HUES64 (cell line): ENCODE measurements at regions not wholly inside any gene's neighbourhood (a gene's known extent, or its start where the extent isn't known, plus 50 kb on each side); places are given as distances from the start of the nearest gene placed in this dataset.

Source experiments
- H3K27ac ChIP-seq: 2 replicates; pipeline ENCODE4 v1.7.0; 2013; ENCODE audit warnings: low read depth, low read length, inconsistent platforms
- H3K27me3 ChIP-seq: 2 replicates; pipeline ENCODE4 v1.6.1; 2013; ENCODE audit warnings: mild to moderate bottlenecking, low read length; ENCODE audit not compliant: insufficient read depth
- H3K36me3 ChIP-seq: 2 replicates; pipeline ENCODE4 v1.6.1; 2013; ENCODE audit warnings: mild to moderate bottlenecking, low read length; ENCODE audit not compliant: insufficient read depth
- H3K4me1 ChIP-seq: 2 replicates; pipeline ENCODE4 v1.6.1; 2013; ENCODE audit warnings: mild to moderate bottlenecking, low read length, moderate library complexity; ENCODE audit not compliant: insufficient read depth
- H3K4me3 ChIP-seq: 2 replicates; pipeline ENCODE4 v1.5.1; 2013; ENCODE audit warnings: mild to moderate bottlenecking, low read length, moderate library complexity
- H3K9ac ChIP-seq: 2 replicates; pipeline ENCODE4 v1.6.1; 2013; ENCODE audit warnings: mild to moderate bottlenecking, low read depth, low read length
- H3K9me3 ChIP-seq: 2 replicates; pipeline ENCODE4 v1.6.1; 2013; ENCODE audit warnings: low read depth, low read length; ENCODE audit not compliant: insufficient read depth
- WGBS: fragments of 150-250, 120-280 bp; methylation state at CpG from one replicate; pipeline ENCODE4 v1.1.7; 2013; ENCODE audit warnings: missing lambda C conversion rate; 5-methylcytosine and 5-hydroxymethylcytosine counted together

DNA sequence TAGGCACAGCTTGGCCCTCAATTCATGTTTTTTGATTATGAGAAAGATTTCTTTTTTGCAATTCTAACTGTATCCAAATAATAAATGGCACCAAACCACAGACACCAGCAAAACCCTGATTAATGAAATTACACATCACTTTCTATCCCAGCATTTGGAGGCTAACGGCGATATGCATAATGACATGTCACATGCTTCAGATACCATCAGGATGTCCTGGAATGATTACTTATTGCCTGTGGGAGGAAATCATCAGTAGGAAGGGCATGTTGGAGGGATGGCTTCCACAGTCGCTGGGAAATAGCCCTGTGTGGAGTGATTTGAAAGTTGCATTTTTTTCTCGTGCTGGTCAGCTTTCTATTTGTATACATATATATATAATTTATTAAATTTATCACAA lies 121.7 kb downstream of the CMPK2 start:
- no peak overlapping the region for H3K4me3 ChIP-seq
- no peaks in the 10 kb centered on the region for H3K27me3 ChIP-seq
- no peak overlapping the region for H3K9ac ChIP-seq
- WGBS, result 98% methylated on average over 3 of the region's 4 CpGs
- no peaks in the 10 kb centered on the region for H3K4me1 ChIP-seq
- no peaks in the 10 kb centered on the region for H3K9me3 ChIP-seq
- H3K36me3 ChIP-seq, result no peaks in the 10 kb centered on the region
- no peak overlapping the region for H3K27ac ChIP-seq

DNA sequence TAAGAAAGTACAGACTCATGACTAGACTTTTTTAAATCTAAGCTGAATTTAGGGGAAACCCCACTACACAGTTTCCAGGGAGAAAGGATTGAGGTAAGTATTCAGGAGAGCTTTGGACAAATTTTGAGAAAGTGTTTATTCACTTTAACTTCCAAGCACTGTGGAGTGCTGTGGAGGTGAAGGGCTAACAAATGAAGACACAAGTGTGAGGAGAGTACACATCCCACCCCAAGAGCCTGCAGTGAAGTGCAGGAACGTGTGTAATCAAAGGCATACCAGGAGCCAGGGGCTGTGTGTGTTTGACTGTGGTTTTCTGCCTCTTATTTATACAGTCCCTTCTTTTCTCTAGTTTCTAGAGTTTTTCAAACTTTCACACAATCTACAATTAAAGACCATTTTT lies 118.3 kb downstream of the CMPK2 start:
- H3K27ac ChIP-seq, result no peak overlapping the region
- no peaks in the 10 kb centered on the region for H3K9me3 ChIP-seq
- H3K27me3 ChIP-seq, result no peaks in the 10 kb centered on the region
- no peak overlapping the region for H3K4me3 ChIP-seq
- WGBS, result 83% methylated on average over 1 of the region's 1 CpG
- H3K4me1 ChIP-seq, result peaks cover 11% of the 10 kb centered on the region; the same call in 1 of the 2 replicates
- no peak overlapping the region for H3K9ac ChIP-seq
- no peaks in the 10 kb centered on the region for H3K36me3 ChIP-seq

DNA sequence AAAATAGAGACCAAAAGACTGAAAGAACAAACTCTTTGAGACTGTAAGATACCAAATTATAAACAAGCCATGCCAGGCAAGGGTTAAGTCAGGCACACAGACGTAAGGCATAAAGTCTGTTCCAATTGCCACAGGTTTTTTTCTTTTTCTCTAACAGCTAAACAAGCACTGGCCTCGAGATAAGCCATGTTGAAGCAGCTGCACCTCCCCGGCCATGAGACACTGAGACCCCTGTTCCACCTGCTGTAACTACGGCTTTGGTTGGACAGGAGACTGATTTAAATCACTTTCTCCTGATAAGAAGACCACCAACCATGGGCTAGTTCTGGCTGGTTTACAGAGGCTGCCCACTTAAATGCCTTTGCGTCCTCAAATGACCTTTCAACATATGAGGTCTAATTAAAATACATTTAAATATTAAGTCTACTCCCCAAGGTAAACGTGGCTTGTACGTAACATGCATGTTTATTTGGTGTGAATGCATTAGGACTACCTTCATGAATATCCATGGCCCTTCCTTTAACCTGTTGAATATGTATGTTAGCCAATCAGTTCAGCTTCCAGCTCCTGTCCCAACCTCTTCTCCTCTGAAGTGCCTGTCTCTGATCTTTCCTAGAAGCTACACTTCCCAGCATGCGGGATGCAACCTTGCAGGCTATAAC lies 117.2 kb downstream of the CMPK2 start:
- 80% methylated on average over 7 of the region's 8 CpGs for WGBS
- no peak overlapping the region for H3K4me3 ChIP-seq
- H3K9me3 ChIP-seq, result no peaks in the 10 kb centered on the region
- no peaks in the 10 kb centered on the region for H3K27me3 ChIP-seq
- no peak overlapping the region for H3K27ac ChIP-seq
- H3K36me3 ChIP-seq, result no peaks in the 10 kb centered on the region
- peaks cover 11% of the 10 kb centered on the region; the same call in 1 of the 2 replicates for H3K4me1 ChIP-seq
- no peak overlapping the region for H3K9ac ChIP-seq

DNA sequence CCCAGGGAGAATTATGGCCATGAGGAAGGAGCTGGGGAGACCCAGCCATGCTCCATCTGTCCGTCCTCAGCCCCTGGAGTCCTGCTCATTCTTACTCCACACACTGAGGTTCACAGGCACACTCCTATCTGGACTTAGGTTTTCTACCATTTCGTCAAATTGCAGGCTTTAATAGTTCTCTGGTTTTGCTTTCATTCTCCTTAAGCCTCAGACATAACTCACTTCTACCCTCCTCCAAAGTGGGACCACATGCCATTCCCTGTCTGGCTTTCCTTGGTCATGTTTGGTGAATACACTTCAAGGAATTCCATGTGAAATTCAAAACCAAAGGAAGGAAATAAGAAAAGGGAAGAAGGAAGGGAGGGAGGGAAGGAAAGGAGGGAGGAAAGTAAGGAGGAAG lies 115.7 kb downstream of the CMPK2 start:
- WGBS, result 83% methylated on average over 2 of the region's 2 CpGs
- Histone ChIP-seq H3K4me1 (peaks cover 11% of the 10 kb centered on the region; the same call in 1 of the 2 replicates), H3K9ac (no peak overlapping the region), H3K4me3 (no peak overlapping the region), H3K36me3 (no peaks in the 10 kb centered on the region), H3K27me3 (no peaks in the 10 kb centered on the region), H3K9me3 (no peaks in the 10 kb centered on the region), H3K27ac (no peak overlapping the region)

DNA sequence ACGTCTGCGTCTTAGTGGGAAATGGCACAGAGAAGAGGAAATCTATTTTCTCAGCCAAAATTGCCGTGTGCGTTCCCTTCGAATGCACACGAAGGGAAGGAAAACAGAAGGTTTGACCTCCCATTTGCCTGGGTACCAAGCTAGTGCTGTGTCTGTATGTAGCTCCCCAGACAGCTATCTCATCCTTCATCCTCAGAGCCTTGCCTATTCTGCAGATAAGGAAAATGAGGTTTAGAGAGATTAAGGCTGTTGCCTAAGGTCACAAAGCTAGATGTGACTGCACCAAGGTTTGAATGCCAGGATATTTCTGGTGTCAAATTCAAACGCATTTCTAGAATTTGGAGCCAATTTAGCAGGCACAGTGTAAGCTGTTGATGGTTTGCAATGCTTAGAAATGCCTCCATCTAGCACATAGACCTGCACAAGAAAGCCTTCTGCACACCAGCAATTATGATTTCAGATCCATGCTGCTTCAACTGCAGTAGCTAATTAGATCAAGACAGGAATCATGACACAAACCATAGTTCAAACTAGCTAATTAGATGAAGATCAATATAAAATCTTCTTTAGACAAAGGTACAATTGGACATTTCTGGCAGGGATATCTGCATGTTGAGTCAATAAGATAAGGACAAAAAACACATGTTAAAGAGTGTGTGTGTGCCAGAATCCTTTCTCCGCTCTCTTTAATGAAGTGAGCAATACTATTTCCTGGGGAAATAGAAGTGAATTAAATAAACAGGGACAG lies 115.1 kb downstream of the CMPK2 start:
- Histone ChIP-seq H3K4me3 (no peak overlapping the region), H3K9me3 (no peaks in the 10 kb centered on the region), H3K27ac (no peak overlapping the region), H3K36me3 (no peaks in the 10 kb centered on the region), H3K27me3 (no peaks in the 10 kb centered on the region), H3K4me1 (peaks cover 11% of the 10 kb centered on the region; the same call in 1 of the 2 replicates), H3K9ac (no peak overlapping the region)
- 92% methylated on average over 8 of the region's 8 CpGs for WGBS

DNA sequence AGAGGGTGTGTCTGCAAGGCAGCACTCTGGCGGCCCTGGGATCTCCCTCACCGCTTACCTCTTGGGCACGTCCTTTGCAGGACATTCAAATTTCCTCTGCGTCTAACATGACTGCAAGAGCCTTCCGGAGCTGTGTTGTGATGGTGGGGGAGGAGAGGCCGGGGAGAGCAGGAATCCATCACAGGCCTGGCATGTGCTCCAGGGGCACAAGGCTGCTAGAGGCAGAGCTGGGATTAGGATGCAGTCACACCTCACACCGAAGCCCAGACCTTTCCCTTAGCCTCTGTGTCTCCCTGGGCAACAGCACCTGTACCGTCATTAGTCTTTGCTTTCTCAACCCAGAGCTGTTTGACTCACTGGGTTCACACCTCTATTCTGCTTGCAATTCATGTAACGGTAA lies 111.3 kb downstream of the CMPK2 start:
- Histone ChIP-seq H3K9me3 (no peaks in the 10 kb centered on the region), H3K36me3 (no peaks in the 10 kb centered on the region), H3K27me3 (no peaks in the 10 kb centered on the region), H3K4me1 (peaks cover 8% of the 10 kb centered on the region; the same call in 1 of the 2 replicates), H3K27ac (no peak overlapping the region), H3K4me3 (no peak overlapping the region), H3K9ac (no peak overlapping the region)
- 87% methylated on average over 9 of the region's 9 CpGs for WGBS

DNA sequence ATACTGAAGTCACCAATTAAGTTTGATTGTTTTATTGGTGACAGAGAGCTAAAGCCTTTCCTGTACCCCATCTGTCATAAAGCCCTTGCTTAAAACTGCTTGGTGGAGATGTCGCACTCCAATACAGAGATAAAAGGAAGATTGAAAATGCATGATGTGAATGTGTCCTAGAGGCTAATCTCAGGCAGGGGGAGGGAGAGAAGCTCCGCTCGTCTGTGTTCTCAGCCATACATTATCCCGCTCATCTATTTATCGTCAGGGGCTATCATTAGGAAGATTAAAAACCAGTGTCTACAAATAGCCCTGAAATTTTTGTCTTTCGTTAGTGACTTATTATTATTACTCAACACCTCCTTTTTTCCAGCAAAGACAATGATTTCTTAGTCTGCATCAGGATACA lies 110.3 kb downstream of the CMPK2 start:
- Histone ChIP-seq H3K9me3 (no peaks in the 10 kb centered on the region), H3K27ac (no peak overlapping the region), H3K27me3 (no peaks in the 10 kb centered on the region), H3K4me3 (no peak overlapping the region), H3K36me3 (no peaks in the 10 kb centered on the region), H3K4me1 (no peaks in the 10 kb centered on the region), H3K9ac (no peak overlapping the region)
- 95% methylated on average over 6 of the region's 6 CpGs for WGBS

DNA sequence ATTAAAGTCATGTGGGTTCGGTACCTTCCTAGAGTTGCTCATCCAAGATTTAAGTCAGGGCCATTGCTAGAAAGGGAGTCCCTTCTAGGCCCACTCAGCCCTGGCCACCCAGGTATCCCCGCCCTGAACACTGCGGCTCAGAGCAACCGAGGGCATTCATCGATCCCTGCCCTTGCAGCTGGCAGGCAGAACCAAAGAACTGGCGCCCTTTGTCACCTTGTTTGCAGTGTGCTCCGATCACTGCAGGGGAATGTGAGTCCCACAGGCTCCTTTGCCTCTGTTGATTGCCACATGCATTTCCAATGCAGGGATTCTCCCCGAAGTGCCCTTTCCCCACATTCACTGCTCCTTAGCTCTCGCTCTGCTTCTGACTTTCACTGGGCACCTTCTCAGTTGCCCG lies 108.5 kb downstream of the CMPK2 start:
- Histone ChIP-seq H3K9ac (no peak overlapping the region), H3K27me3 (no peaks in the 10 kb centered on the region), H3K27ac (no peak overlapping the region), H3K36me3 (no peaks in the 10 kb centered on the region), H3K4me1 (no peaks in the 10 kb centered on the region), H3K9me3 (no peaks in the 10 kb centered on the region), H3K4me3 (no peak overlapping the region)
- WGBS, result 91% methylated on average over 10 of the region's 10 CpGs

DNA sequence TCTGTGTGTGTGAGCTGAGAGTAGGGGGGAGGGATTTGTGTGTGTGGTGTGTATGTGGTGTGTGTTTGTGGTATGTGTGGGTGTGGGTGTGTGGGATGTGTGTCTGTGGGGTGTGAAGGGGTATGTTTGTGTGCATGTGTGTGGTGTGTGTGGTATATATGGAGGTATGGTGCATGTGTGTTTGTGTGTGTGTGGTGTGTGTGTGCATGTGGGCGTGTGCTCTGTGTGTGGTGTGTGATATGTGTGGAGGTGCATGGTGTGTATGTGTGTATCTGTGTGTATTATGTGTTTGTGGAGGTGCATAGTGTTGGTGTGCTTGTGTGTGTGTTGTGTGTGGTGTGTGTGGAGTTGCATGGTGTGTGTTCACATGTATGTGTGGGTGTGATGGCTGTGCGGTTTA lies 106.0 kb downstream of the CMPK2 start:
- 94% methylated on average over 2 of the region's 2 CpGs for WGBS
- Histone ChIP-seq H3K9me3 (no peaks in the 10 kb centered on the region), H3K36me3 (no peaks in the 10 kb centered on the region), H3K27ac (no peak overlapping the region), H3K4me3 (no peak overlapping the region), H3K4me1 (peaks cover 5% of the 10 kb centered on the region), H3K9ac (no peak overlapping the region), H3K27me3 (no peaks in the 10 kb centered on the region)

DNA sequence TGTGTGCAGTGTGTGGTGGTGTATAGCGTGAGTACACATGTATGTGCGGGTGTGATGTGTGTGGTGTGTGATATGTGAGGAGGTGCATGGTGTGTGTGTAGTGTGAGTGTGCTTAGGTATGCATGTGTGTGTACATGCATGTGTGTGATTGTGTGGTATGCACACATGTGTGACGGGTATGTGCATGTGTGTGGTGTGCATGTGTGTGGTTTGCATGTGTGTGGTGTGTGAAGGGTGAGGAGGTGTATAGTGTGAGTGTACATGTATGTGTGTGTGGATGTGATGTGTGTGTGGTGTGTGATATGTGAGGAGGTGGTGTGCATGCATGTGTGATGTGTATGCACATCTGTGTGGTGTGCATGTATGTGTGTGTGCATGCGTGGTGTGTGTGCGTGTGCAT lies 105.6 kb downstream of the CMPK2 start:
- Histone ChIP-seq H3K9ac (no peak overlapping the region), H3K4me1 (peaks cover 8% of the 10 kb centered on the region), H3K27me3 (no peaks in the 10 kb centered on the region), H3K4me3 (no peak overlapping the region), H3K9me3 (no peaks in the 10 kb centered on the region), H3K27ac (no peak overlapping the region), H3K36me3 (no peaks in the 10 kb centered on the region)
- WGBS, result 96% methylated on average over 5 of the region's 5 CpGs

DNA sequence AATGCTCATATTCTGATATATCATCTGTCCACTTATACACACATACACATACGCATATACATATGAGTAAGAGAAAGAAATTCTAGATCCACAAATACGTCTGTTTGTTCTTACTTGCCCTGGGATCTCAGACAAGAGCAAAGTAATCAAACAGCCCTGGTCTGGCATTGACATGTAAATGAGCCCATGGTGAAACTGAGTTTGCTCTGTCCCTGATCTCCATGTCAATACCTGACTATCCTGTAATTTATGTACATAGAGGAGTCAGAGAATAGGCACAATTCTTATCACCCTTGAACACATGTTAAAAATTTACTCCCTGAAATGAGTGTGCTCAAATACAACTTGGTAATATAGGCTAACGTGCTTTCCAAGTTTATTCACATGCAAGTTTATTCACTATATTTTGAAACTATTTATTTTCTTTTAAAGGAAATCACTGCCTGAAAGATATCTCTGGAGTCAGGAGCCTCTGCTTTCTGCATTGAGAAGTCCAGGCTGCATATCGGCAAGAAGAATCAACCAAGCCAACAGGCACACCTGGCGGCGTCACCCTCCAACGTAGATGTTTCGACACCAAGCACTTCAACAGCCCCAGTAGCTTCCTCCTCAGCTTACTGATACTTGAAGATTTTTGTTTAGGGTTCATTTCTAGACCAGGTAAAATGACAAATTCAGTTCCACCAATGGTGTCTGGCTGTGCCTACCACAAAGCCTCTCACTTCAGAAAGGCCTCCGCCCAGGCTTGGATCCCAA lies 100.6 kb downstream of the CMPK2 start:
- Histone ChIP-seq H3K27ac (peak overlapping the region; percentile 83), H3K9ac (no peak overlapping the region), H3K4me3 (no peak overlapping the region), H3K4me1 (peaks cover 13% of the 10 kb centered on the region), H3K9me3 (no peaks in the 10 kb centered on the region), H3K36me3 (no peaks in the 10 kb centered on the region), H3K27me3 (no peaks in the 10 kb centered on the region)
- WGBS, result 71% methylated on average over 7 of the region's 9 CpGs
